KMS-11 (cell line): ENCODE measurements at regions not wholly inside any gene's neighbourhood (a gene's known extent, or its start where the extent isn't known, plus 50 kb on each side); places are given as distances from the start of the nearest gene placed in this dataset.

Source experiments
- H2AFZ ChIP-seq: fragments of 200-600 bp; sonication (generic); 2 replicates; pipeline ENCODE4 v1.6.1; 2016; ENCODE audit warnings: antibody characterized with exemption, mixed run types, low read depth
- H3K27ac ChIP-seq: fragments of 200-600 bp; sonication (generic); 2 replicates; pipeline ENCODE4 v1.6.1; 2016; ENCODE audit warnings: mild to moderate bottlenecking, mixed run types
- H3K27me3 ChIP-seq: fragments of 200-600 bp; sonication (generic); 2 replicates; pipeline ENCODE4 v1.6.1; 2017; ENCODE audit warnings: mild to moderate bottlenecking, low read depth, mixed run types, moderate library complexity; ENCODE audit not compliant: insufficient read depth
- H3K36me3 ChIP-seq: fragments of 200-600 bp; sonication (generic); 2 replicates; pipeline ENCODE4 v1.6.1; 2017; ENCODE audit warnings: mild to moderate bottlenecking, mixed run types; ENCODE audit not compliant: insufficient read depth
- H3K4me1 ChIP-seq: fragments of 200-600 bp; sonication (generic); 2 replicates; pipeline ENCODE4 v1.6.1; 2016; ENCODE audit warnings: mild to moderate bottlenecking, low read depth, mixed run types; ENCODE audit not compliant: poor library complexity, severe bottlenecking
- H3K4me2 ChIP-seq: fragments of 200-600 bp; sonication (generic); 2 replicates; pipeline ENCODE4 v1.7.0; 2016; ENCODE audit warnings: mild to moderate bottlenecking, mixed run types
- H3K4me3 ChIP-seq: fragments of 200-600 bp; sonication (generic); IDR thresholded peaks from 2 replicates; pipeline ENCODE4 v1.6.1; 2017; ENCODE audit warnings: low read depth, low read length, mixed read lengths; ENCODE audit not compliant: insufficient read depth
- H3K79me2 ChIP-seq: fragments of 200-600 bp; sonication (generic); 2 replicates; pipeline ENCODE4 v1.6.1; 2016; ENCODE audit warnings: low read depth, mixed run types; ENCODE audit not compliant: insufficient read depth
- H3K9ac ChIP-seq: fragments of 200-600 bp; sonication (generic); 2 replicates; pipeline ENCODE4 v1.6.1; 2016; ENCODE audit warnings: mild to moderate bottlenecking, mixed run types
- H4K20me1 ChIP-seq: fragments of 200-600 bp; sonication (generic); 2 replicates; pipeline ENCODE4 v1.6.1; 2016; ENCODE audit warnings: mild to moderate bottlenecking, mixed run types; ENCODE audit not compliant: insufficient read depth
- TF ChIP-seq, protein P1 (sequence below): fragments of 200-600 bp; sonication (generic); conservative IDR thresholded peaks from 2 replicates; pipeline ENCODE4 v1.6.1; 2017; ENCODE audit warnings: low read depth, mild to moderate bottlenecking, antibody characterized with exemption, low read length, moderate library complexity, mixed read lengths

DNA sequence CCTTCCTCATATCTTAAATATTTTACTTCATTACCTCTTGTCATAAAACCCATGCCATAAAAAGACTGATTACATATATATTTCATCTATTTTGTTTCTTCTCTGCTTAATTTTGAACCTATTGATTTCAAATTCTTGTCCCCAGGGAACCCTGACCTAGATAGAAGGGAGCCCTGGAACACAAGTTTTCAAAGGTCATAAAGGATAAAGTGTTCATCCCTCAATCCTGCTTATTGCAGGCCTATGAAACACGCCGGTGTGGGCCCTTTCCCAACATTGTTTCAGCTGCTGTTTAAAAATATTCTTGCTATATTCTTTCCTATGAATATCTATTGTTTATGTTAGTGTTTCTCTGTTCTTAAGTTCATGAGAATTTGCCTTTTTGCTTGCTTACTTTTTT, 1389.5 kb upstream of the GBE1 start:
- Histone ChIP-seq H3K27me3 (no peaks in the 10 kb centered on the region), H2AFZ (no peak overlapping the region), H3K4me3 (no peak overlapping the region), H4K20me1 (no peaks in the 10 kb centered on the region), H3K27ac (no peak overlapping the region), H3K4me1 (no peaks in the 10 kb centered on the region), H3K9ac (no peak overlapping the region), H3K4me2 (no peak overlapping the region), H3K79me2 (no peaks in the 10 kb centered on the region), H3K36me3 (no peaks in the 10 kb centered on the region)
- TF ChIP-seq, protein P1, sequence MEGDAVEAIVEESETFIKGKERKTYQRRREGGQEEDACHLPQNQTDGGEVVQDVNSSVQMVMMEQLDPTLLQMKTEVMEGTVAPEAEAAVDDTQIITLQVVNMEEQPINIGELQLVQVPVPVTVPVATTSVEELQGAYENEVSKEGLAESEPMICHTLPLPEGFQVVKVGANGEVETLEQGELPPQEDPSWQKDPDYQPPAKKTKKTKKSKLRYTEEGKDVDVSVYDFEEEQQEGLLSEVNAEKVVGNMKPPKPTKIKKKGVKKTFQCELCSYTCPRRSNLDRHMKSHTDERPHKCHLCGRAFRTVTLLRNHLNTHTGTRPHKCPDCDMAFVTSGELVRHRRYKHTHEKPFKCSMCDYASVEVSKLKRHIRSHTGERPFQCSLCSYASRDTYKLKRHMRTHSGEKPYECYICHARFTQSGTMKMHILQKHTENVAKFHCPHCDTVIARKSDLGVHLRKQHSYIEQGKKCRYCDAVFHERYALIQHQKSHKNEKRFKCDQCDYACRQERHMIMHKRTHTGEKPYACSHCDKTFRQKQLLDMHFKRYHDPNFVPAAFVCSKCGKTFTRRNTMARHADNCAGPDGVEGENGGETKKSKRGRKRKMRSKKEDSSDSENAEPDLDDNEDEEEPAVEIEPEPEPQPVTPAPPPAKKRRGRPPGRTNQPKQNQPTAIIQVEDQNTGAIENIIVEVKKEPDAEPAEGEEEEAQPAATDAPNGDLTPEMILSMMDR: no peak

DNA sequence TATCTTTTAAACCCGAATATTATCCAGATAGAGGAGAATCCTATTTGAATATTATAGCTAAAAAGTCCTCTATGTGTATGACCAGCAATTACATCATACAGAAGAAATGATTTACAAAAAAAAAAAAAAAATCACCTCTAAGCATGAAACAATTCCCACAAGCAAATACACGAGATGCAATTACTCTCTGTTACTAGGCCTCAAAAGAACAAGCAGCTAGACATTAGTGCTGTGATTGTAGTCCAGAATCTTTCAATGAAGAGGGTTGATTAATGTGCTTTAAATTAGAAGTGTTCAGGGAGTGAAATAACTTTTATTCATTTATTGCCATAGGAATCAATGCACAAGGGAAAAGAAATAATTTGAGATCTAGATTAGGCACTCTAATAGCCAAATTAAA, 1379.5 kb upstream of the GBE1 start:
- Histone ChIP-seq H3K4me3 (no peak overlapping the region), H3K36me3 (no peaks in the 10 kb centered on the region), H3K4me2 (no peak overlapping the region), H3K27ac (no peak overlapping the region), H3K4me1 (no peaks in the 10 kb centered on the region), H3K27me3 (no peaks in the 10 kb centered on the region), H2AFZ (no peak overlapping the region), H3K9ac (no peak overlapping the region), H4K20me1 (no peaks in the 10 kb centered on the region), H3K79me2 (no peaks in the 10 kb centered on the region)
- TF ChIP-seq, protein P1: no peak

DNA sequence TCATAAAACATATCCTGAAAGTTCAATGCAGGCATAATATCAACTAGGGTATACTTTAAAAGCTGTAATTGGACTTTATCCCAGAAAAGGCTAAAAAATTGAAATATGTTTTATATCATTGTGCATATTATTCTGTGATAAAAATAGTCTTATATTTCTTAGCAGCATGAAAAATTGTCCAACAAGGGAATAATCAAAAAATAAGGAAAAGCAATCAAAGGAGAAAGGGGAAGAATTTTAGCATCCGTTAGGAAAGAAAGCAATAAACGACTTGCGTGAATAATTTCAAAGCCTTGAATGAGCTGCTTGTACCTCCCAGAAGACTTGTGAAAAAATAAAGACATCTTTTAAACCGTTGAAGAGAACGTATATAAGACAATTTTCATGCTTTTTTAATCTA, 1369.8 kb upstream of the GBE1 start:
- Histone ChIP-seq H3K9ac (no peak overlapping the region), H3K4me1 (no peaks in the 10 kb centered on the region), H3K4me2 (no peak overlapping the region), H3K79me2 (no peaks in the 10 kb centered on the region), H3K4me3 (no peak overlapping the region), H3K27ac (no peak overlapping the region), H3K27me3 (no peaks in the 10 kb centered on the region), H2AFZ (no peak overlapping the region), H4K20me1 (no peaks in the 10 kb centered on the region), H3K36me3 (no peaks in the 10 kb centered on the region)
- TF ChIP-seq, protein P1: no peak

DNA sequence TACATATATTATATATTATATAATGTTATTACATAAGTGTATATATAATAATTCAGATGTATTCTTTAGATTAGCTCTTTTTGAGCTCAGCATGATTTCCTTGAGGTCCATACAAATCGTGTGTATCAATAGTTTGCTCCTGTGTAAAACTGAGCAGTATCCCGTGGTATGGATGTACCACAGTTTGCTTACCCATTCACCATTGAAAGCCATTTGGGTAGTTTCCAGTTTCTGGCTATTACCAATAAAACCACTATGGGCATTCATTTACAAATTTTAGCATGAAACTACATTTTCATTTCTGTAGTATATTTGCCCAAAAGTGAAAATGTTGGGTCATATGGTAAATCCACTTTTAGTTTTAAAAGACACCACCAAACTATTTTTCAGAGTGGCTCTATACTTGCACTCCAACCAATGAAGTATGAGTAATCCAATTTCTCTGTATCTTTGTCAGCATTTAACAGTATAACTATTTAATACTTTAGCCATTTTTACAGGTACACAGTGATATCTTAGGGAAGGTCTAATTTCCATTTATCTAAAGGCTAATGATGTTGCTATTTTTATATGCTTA, 1361.4 kb upstream of the GBE1 start:
- Histone ChIP-seq H2AFZ (no peak overlapping the region), H3K36me3 (no peaks in the 10 kb centered on the region), H3K79me2 (no peaks in the 10 kb centered on the region), H3K27me3 (no peaks in the 10 kb centered on the region), H3K9ac (no peak overlapping the region), H3K27ac (no peak overlapping the region), H4K20me1 (no peaks in the 10 kb centered on the region), H3K4me2 (no peak overlapping the region), H3K4me3 (no peak overlapping the region), H3K4me1 (no peaks in the 10 kb centered on the region)
- TF ChIP-seq, protein P1: no peak
